IPS DF 19.7 (cell line): ENCODE measurements at regions not wholly inside any gene's neighbourhood (a gene's known extent, or its start where the extent isn't known, plus 50 kb on each side); places are given as distances from the start of the nearest gene placed in this dataset.
"Not testable (repeated sequence)": the region's sequence is repeated elsewhere in the genome, so short reads cannot be mapped to it uniquely, and the experiment has no call there.

ENCODE experiments used
- DNase-seq: peaks from one replicate; pipeline ENCODE4 v3.0.0-alpha.2; 2013; ENCODE audit warnings: low read depth, low spot score

- not testable (repeated sequence) for DNase-seq
Measured at GRCh38 chr14:34381304-34381703, 80.7 kb downstream of the SPTSSA start.

GRCh38 chr14:34380471-34380845 lies 81.6 kb downstream of the SPTSSA start:
- no peak for DNase-seq

DNA sequence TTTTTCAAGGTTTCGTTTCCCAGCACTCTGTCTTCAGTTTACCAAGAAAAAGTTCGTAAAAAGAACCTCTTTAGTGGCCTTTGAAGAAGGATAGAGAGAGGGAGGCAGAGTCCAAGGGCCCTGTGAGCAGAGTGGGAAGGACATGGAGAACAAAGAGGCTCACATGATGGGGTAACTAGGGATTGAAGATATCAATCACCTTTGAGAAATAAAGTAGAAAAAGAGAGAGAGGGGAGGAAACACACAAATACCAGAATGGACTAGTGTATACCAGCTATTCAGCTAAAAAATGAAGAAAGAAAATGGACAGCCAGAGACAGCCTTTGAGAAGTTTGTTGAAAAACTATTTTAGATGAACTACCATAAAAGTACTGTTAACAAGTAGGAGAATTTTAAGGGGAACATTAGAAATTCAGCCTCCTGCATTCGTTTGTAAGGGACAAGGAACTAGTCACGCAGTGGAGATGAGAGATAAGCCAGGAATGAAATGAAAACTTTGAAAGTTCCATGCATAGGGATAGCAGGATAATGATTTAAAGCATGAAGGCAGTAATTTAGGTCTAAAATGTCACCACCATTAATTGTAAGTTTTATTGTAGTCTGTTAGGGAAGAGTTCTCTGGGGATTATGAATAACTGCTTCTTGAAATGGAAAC lies 82.1 kb downstream of the SPTSSA start:
- no peak for DNase-seq

DNA sequence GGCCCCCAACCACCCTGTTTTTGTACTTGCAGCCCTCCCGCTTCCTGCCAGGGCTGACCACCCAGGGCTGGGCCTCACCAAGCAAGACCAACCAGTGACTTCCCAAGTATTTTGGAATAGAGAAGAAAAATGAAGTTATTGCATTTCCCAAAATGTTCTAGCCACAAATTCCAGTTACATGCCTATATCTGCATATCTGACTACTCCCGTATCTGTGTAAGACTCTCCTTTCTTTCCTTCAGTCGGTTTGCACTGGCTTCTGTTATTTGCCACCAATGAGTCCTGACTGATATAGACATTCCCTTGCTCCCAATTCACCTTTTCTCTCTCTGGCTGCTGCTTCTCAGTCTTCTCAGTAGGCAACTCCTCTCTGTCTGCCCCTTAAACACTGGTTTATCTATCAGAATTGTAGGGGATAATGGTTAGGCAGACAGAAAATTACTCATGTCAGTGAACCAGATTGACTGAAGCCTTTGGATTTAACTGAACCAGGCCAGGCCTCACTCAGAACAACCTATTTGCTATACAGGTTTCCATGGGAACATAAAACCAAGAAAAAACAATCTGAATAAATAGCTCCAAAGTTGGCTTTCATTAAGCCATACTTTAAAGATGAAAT lies 85.3 kb downstream of the SPTSSA start:
- no peak for DNase-seq

- DNase-seq = no peak
Measured at GRCh38 chr14:34374998-34375740, 86.9 kb downstream of the SPTSSA start.

DNA sequence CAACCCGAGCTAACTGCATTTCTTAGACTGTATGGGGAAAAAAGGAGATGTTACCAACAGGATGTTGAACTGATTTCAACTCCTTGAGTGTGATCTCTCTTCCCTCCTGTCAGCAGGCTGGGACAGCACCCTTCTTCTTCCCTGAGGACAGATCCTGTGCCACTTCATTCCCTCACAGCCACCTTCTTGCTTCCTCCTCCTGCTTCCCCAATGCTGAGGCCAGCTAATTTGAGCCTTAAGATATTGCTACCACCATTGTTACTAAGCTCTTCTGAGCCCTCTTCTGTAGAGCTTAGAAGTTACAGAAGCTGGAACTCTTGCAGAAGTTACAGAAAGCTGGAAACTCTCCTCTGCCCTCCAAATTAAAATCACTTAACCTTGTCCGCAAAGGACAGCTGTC lies 88.8 kb downstream of the SPTSSA start:
- DNase-seq = no peak

DNA sequence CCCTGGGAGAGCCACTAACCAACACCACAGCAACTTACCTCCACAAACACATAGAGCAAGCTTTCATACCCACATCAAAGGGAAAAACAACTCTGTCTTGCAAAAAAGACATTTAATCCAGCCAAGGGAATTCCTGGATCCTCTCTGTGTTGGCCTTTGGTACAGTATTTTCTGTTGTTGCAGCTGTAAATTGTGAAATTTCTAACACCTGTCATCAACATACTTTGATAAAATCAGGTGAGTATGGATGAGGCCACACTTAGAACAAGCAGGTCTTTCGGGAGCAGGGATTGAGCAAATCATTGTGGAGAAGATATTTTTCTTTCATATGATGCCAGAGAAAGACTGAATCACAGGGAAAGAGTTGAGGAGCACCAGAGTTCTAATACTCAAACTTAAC lies 89.3 kb downstream of the SPTSSA start:
- no peak for DNase-seq

- DNase-seq = no peak
Measured at GRCh38 chr14:34369648-34370030, 92.4 kb downstream of the SPTSSA start.

DNA sequence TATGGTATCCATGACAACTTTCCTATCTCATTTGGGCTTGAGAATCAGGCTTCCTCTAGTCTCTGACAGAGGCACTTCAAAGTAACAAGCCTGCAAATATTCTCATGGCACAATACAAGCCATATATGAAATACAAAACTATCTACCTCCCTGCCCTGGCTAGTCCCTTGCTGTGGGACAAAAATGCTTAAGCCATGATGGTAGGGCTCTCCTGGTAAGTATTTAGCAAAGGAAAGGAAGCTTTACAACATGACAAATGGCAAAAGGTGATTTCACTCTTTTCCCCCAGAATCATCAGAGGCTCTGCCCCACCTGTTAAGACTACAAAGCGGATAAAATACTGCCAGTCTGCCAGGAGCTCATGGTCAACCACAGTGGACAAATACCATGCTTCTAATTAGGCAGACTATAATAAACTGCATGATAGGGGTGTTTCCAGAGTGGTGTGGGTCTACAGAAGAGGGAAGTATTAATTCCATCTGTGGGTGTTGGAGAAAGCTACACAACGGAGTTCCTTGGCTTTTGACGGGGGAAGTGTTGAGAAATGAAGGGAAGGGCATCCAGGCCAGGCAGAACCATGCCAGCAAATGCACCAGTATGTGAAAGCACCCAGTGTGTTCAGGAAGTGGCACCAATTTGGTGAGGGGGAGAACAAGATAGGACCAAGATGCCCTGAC lies 92.9 kb downstream of the SPTSSA start:
- DNase-seq = no peak

- DNase-seq = no peak
Measured at GRCh38 chr14:34368115-34368970, 93.7 kb downstream of the SPTSSA start.

DNA sequence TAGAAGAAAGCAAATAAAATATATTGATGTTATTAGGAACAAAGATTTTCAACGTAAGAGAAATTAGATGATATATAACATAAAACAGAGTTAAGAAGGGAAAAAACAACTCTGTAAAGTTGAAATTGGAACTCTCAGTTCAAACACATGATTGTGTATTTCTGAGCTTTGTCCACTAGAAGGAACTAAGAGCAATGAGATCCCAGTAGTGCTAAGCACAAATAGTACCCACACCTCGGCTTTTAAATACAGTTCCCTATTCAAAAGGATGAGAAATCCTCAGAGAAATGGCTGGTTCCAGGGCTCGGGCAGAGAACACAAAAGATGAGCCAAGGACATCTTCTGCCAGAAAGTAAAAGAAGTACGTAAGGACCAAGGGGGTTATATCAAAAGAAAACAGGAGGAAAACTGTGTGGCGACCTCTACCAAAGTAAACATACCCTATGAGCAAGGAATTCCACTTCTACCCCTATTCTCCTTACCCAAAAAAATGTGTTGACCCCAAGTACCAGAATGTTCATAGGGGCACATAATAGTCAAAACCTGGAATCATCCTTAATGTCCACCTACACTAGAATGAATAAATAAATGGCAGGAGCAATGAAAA lies 96.6 kb downstream of the SPTSSA start:
- no peak for DNase-seq

DNA sequence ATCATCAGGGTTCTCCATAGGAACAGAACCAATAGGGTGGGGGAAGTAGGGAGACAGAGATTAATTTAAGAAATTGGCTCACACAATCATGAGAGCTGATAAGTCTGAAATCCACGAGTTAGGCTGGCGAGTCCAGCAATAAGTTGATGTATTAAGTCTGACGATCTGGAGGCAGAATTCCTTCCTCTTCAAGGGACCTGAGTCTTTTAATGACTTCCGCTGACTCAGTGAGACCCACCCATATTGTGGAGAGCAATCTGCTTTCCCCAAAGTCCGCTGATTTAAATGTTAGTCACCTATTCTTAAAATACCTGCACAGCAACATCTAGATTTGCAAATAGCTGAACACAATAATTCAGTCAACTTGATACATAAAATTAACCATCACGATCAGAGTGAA lies 97.8 kb downstream of the SPTSSA start:
- no peak for DNase-seq

DNA sequence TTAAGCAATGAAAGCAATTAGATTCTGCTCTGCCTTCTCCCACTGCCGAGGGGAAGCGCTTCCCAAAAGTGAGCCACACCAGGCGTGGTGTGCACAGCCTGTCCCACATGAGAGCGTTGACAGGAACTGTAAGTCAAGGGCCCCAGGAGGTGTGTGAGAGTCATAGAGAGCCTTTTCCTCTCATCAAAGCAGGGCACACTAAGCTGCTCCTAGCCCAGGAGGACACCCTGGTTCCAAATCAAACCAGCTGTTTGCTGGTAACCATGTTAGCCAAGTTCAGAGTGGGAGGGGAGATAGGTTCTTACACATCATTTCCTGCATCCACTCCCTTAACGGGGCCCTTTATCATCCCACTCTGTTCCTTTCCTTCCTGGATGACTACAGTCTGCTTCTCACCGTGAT lies 98.3 kb downstream of the SPTSSA start:
- DNase-seq = no peak

DNA sequence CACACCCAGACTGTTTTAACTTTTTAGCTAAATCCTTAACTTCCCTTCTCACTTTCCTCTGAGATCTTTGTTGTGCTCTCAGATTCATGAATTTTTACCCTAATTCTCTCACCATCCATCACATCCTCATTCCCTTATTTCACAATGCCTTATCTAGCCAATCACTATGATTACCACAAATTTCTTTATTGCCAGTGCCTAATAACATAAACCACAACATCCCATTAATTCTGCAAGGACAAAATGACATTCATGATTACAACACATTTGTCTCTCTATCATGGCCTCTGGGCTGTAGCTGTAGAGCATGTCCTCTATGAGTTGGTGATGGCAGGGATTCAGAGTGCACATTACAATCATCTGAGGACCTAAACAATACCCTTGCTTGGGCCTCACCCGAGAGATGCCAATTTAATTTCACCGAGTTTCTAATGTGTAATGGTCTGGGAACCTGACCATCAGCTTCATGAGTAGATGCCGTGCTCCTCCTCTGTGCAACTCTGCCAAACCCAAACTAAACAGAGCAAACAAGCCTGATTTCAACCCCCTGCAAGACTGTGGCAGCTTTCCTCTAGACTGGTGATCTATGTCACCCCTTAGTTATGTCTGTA lies 99.3 kb downstream of the SPTSSA start:
- no peak for DNase-seq

DNA sequence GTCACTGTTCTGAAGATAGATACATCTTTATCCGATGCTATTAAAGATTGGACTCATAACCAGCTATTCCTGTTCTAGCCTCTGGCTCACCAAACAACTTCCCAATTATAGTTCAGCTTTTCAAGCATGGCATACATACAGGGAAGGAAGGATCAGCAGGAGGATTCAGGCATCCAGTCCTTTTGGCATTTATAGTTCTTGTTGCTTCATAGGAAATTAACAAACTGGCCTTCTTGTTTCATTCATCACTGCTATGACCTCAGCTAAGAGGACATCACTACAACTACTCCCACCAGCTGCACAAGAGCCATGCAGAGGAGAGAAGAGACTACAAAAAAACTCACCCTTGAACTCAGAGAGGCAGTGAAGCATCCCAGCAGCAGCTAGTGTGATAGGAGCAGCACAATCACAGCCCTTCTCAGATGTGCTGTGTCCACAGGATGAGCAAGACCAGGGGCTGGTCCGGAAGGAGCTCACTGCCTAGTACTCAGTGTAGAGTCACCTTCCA lies 100.5 kb downstream of the SPTSSA start:
- DNase-seq = no peak

DNA sequence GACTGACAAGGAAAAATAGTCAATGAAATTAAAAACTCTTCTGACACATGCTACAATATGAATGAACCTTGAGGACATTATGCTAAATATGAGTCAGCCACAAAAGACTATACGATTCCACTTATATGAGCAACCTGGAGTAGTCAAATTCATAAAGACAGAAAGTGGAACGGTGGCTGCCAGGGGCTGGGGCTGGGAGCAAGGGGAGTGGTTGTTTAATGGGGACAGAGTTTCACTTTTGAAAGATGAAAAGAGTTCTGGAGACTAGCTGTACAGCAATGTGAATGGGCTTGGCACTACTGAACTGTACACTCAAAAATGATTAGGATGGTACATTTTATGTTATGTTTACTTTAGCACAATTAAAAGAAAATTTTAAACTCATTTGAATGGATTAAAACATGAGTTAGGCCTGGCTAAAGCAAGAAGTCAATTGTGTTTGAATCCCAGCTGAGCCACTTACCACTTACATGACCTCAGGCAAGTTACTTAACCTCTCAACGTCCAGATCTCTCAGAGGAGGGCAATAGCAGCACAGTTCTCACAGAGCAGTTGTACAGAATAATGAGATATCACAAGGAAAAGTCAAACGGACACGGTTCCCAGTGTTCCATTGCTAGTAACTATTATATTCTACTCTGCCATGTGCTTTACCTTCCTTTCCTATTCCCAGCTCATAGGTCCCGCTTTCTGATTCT lies 102.5 kb downstream of the SPTSSA start:
- no peak for DNase-seq

- no peak for DNase-seq
Measured at GRCh38 chr14:34356264-34356654, 105.8 kb downstream of the SPTSSA start.

DNA sequence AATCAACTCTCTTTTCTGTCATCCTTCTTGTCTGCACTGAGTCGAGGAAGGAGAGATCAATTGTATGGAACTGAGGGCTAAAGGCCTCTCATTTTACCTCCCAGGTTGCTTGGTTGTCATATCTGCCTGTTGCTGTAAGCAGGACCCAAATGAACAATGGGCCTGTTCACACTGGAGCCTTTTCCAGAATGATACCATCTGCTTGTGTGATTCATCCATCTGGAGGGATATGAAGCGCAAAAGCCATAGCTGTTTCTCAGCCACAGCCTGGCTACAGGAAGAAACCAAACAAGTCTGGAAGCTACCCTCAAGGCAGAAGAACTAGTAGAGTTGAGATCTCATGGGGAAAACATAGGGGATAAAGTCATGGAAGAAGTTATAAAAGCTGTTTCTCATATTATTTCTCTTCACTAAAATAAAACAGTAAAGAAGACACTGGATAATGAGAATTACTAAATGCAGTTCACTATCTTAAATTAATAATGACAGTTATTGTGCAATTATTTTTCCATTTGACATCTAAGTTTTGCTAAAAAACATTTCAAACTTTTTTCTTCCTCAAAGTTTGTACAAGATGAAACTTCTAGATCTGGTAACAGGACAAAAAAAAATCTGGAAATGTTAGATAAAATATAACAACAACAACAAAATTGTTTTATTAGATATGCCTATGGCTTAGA lies 106.3 kb downstream of the SPTSSA start:
- DNase-seq = no peak

DNA sequence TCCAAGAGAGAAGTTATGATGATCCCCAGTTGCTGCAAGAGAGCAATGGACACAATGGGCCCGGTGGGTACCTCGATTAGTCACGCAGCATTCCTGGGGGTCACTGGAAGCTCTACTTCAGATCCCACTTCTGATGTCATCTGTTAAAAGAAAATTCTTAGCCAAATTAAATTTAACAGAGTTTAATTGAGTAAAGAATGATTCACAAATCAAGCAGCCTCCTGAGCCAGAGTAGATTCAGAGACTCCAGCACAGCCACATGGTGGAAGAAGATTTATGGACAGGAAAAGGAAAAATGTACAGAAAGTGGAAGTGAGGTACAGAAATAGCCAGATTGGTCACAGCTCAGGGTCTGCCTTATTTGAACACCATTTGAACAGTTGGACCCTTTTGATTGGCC lies 107.5 kb downstream of the SPTSSA start:
- no peak for DNase-seq
